Neural crest cell (in vitro differentiated cells): ENCODE measurements at regions not wholly inside any gene's neighbourhood (a gene's known extent, or its start where the extent isn't known, plus 50 kb on each side); places are given as distances from the start of the nearest gene placed in this dataset.

Source experiments
- DNase-seq: peaks from one replicate; pipeline ENCODE4 v3.0.0; 2021; ENCODE audit warnings: low read depth, mixed read lengths, low spot score
- H3K27ac Mint-ChIP-seq: one replicate; pipeline ENCODE4 v1.8.0; 2021; ENCODE audit warnings: mild to moderate bottlenecking, mixed read lengths; ENCODE audit not compliant: unreplicated experiment
- H3K27me3 Mint-ChIP-seq: 2 replicates; pipeline ENCODE4 v1.8.0; 2021; ENCODE audit warnings: low read depth, mild to moderate bottlenecking, mixed read lengths
- H3K36me3 Mint-ChIP-seq: 2 replicates; pipeline ENCODE4 v1.8.0; 2021; ENCODE audit warnings: low read depth, mild to moderate bottlenecking, mixed read lengths
- H3K4me1 Mint-ChIP-seq: 2 replicates; pipeline ENCODE4 v1.8.0; 2021; ENCODE audit warnings: mixed read lengths
- H3K4me3 Mint-ChIP-seq: one replicate; pipeline ENCODE4 v1.8.0; 2021; ENCODE audit warnings: mild to moderate bottlenecking, mixed read lengths
- H3K9me3 Mint-ChIP-seq: 2 replicates; pipeline ENCODE4 v1.8.0; 2021; ENCODE audit warnings: mixed read lengths
- CTCF ChIP-seq: fragments of 200-600 bp; sonication (generic); conservative IDR thresholded peaks from 2 replicates; pipeline ENCODE4 v1.5.0; 2021; ENCODE audit warnings: antibody characterized with exemption, mild to moderate bottlenecking

GRCh38 chr16:77562497-77562896, 127.7 kb upstream of the ADAMTS18 start:
- Mint-ChIP-seq H3K9me3 (no peaks in the 10 kb centered on the region), H3K36me3 (no peaks in the 10 kb centered on the region), H3K27me3 (peaks cover 9% of the 10 kb centered on the region), H3K27ac (no peak overlapping the region), H3K4me3 (no peak overlapping the region), H3K4me1 (no peaks in the 10 kb centered on the region)
- no peak for DNase-seq
- TF ChIP-seq CTCF, result no peak

GRCh38 chr16:77564791-77565390, 130.1 kb upstream of the ADAMTS18 start:
- peaks cover 19% of the 10 kb centered on the region for H3K27me3 Mint-ChIP-seq
- H3K36me3 Mint-ChIP-seq, result no peaks in the 10 kb centered on the region
- TF ChIP-seq CTCF, result no peak
- no peak for DNase-seq
- no peaks in the 10 kb centered on the region for H3K4me1 Mint-ChIP-seq
- H3K9me3 Mint-ChIP-seq, result no peaks in the 10 kb centered on the region
- no peak overlapping the region for H3K4me3 Mint-ChIP-seq
- H3K27ac Mint-ChIP-seq, result no peak overlapping the region

GRCh38 chr16:77569406-77569805, 134.6 kb upstream of the ADAMTS18 start:
- Mint-ChIP-seq H3K4me3 (no peak overlapping the region), H3K36me3 (no peaks in the 10 kb centered on the region), H3K27me3 (peaks cover 19% of the 10 kb centered on the region), H3K4me1 (no peaks in the 10 kb centered on the region), H3K9me3 (no peaks in the 10 kb centered on the region), H3K27ac (no peak overlapping the region)
- TF ChIP-seq CTCF, result no peak
- no peak for DNase-seq

GRCh38 chr16:77570574-77570973, 135.7 kb upstream of the ADAMTS18 start:
- TF ChIP-seq CTCF, result no peak
- Mint-ChIP-seq H3K27me3 (peaks cover 14% of the 10 kb centered on the region), H3K27ac (no peak overlapping the region), H3K4me1 (no peaks in the 10 kb centered on the region), H3K36me3 (no peaks in the 10 kb centered on the region), H3K4me3 (no peak overlapping the region), H3K9me3 (no peaks in the 10 kb centered on the region)
- DNase-seq, result no peak

- Mint-ChIP-seq H3K4me3 (no peak overlapping the region), H3K36me3 (no peaks in the 10 kb centered on the region)
Measured at GRCh38 chr16:77571115-77571862, 136.5 kb upstream of the ADAMTS18 start.

More at GRCh38 chr16:77571115-77571862, 136.5 kb upstream of the ADAMTS18 start:
- no peak for DNase-seq
- Mint-ChIP-seq H3K27ac (no peak overlapping the region), H3K9me3 (no peaks in the 10 kb centered on the region), H3K27me3 (peaks cover 14% of the 10 kb centered on the region), H3K4me1 (no peaks in the 10 kb centered on the region)
- TF ChIP-seq CTCF, result no peak
